GM04504 (cell line): ENCODE measurements at regions not wholly inside any gene's neighbourhood (a gene's known extent, or its start where the extent isn't known, plus 50 kb on each side); places are given as distances from the start of the nearest gene placed in this dataset.
A peak's percentile ranks its signal among the peaks of the same experiment; 100 is the strongest.
"Not testable (repeated sequence)": the region's sequence is repeated elsewhere in the genome, so short reads cannot be mapped to it uniquely, and the experiment has no call there.

Experiments used
- DNase-seq: peaks from one replicate; pipeline ENCODE4 v3.0.0-alpha.2; 2012; ENCODE audit warnings: low read depth

- DNase-seq: not testable (repeated sequence)
Observed at GRCh38 chr4:158407961-158408360, 113.7 kb upstream of the RXFP1 start.

GRCh38 chr4:158410272-158410671 is 111.4 kb upstream of the RXFP1 start:
- DNase-seq: peak; percentile 3

GRCh38 chr4:158411269-158411668 is 110.4 kb upstream of the RXFP1 start:
- no peak for DNase-seq

- DNase-seq: not testable (repeated sequence)
Observed at GRCh38 chr4:158418679-158419078, 103.0 kb upstream of the RXFP1 start.

GRCh38 chr4:158420782-158421181 is 100.9 kb upstream of the RXFP1 start:
- DNase-seq: no peak

GRCh38 chr4:158422546-158422945 is 99.1 kb upstream of the RXFP1 start:
- DNase-seq: no peak

- no peak for DNase-seq
Observed at GRCh38 chr4:158428242-158428641, 93.4 kb upstream of the RXFP1 start.

GRCh38 chr4:158442736-158443135 is 78.9 kb upstream of the RXFP1 start:
- DNase-seq: no peak

- DNase-seq: no peak
Observed at GRCh38 chr4:158443731-158444130, 78.0 kb upstream of the RXFP1 start.

GRCh38 chr4:158444621-158445020 is 77.1 kb upstream of the RXFP1 start:
- DNase-seq: no peak

- DNase-seq: peak; percentile 19
Observed at GRCh38 chr4:158446106-158446505, 75.6 kb upstream of the RXFP1 start.

- DNase-seq: peak; percentile 24
Observed at GRCh38 chr4:158450741-158451140, 70.9 kb upstream of the RXFP1 start.

GRCh38 chr4:158452116-158452515 is 69.6 kb upstream of the RXFP1 start:
- not testable (repeated sequence) for DNase-seq

- DNase-seq: no peak
Observed at GRCh38 chr4:158458271-158458895, 63.3 kb upstream of the RXFP1 start.

GRCh38 chr4:158459085-158459820 is 62.4 kb upstream of the RXFP1 start:
- no peak for DNase-seq

- no peak for DNase-seq
Observed at GRCh38 chr4:158461336-158461735, 60.3 kb upstream of the RXFP1 start.

- DNase-seq: no peak
Observed at GRCh38 chr4:158462611-158463010, 59.1 kb upstream of the RXFP1 start.
